Osteoblast (primary cell): ENCODE measurements at regions not wholly inside any gene's neighbourhood (a gene's known extent, or its start where the extent isn't known, plus 50 kb on each side); places are given as distances from the start of the nearest gene placed in this dataset.

ENCODE experiments used
- DNase-seq: peaks from one replicate; pipeline ENCODE4 v3.0.0; 2011; ENCODE audit warnings: low spot score, mixed read lengths; ENCODE audit not compliant: insufficient read length; ENCODE audit errors: missing footprints
- H2AFZ ChIP-seq: 2 replicates; pipeline ENCODE4 v1.6.0; 2011; ENCODE audit warnings: mild to moderate bottlenecking, low read length
- H3K27ac ChIP-seq: 2 replicates; pipeline ENCODE4 v1.5.1; 2011; ENCODE audit warnings: mild to moderate bottlenecking, low read depth, low read length, moderate library complexity
- H3K27me3 ChIP-seq: 2 replicates; pipeline ENCODE4 v1.6.0; 2012; ENCODE audit warnings: mild to moderate bottlenecking, control low read depth, inconsistent platforms, low read length, moderate library complexity; ENCODE audit not compliant: insufficient read depth
- H3K36me3 ChIP-seq: 2 replicates; pipeline ENCODE4 v1.5.1; 2011; ENCODE audit warnings: mild to moderate bottlenecking, low read length, control low read depth, moderate library complexity; ENCODE audit not compliant: insufficient read depth
- H3K4me1 ChIP-seq: 2 replicates; pipeline ENCODE4 v1.5.1; 2011; ENCODE audit warnings: mild to moderate bottlenecking, low read length, control low read depth, moderate library complexity; ENCODE audit not compliant: insufficient read depth
- H3K4me2 ChIP-seq: 2 replicates; pipeline ENCODE4 v1.6.0; 2011; ENCODE audit warnings: mild to moderate bottlenecking, low read length; ENCODE audit not compliant: insufficient read depth
- H3K4me3 ChIP-seq: fragments of 200-600 bp; sonication (generic); 3 replicates; pipeline ENCODE4 v1.5.1; 2012; ENCODE audit warnings: mild to moderate bottlenecking, low read length, inconsistent platforms; ENCODE audit not compliant: insufficient read depth
- H3K79me2 ChIP-seq: 2 replicates; pipeline ENCODE4 v1.6.0; 2012; ENCODE audit warnings: mild to moderate bottlenecking, low read length, control low read depth, inconsistent platforms; ENCODE audit not compliant: insufficient read depth
- H3K9me3 ChIP-seq: 2 replicates; pipeline ENCODE4 v1.5.1; 2011; ENCODE audit warnings: low read depth, low read length, control low read depth
- H4K20me1 ChIP-seq: 2 replicates; pipeline ENCODE4 v1.6.0; 2012; ENCODE audit warnings: mild to moderate bottlenecking, low read length, control low read depth; ENCODE audit not compliant: insufficient read depth
- CTCF ChIP-seq: IDR thresholded peaks from 2 replicates; pipeline ENCODE4 v1.5.1; 2011; ENCODE audit warnings: mild to moderate bottlenecking, low read depth, low read length, moderate library complexity; ENCODE audit errors: extremely low read depth

- no peak for TF ChIP-seq CTCF
- Histone ChIP-seq H3K4me1 (no peaks in the 10 kb centered on the region), H3K4me2 (no peak overlapping the region), H3K27me3 (peaks cover 5% of the 10 kb centered on the region), H3K9me3 (no peaks in the 10 kb centered on the region), H3K27ac (no peak overlapping the region), H3K36me3 (no peaks in the 10 kb centered on the region), H4K20me1 (no peaks in the 10 kb centered on the region), H3K4me3 (no peak overlapping the region), H3K79me2 (no peaks in the 10 kb centered on the region), H2AFZ (no peak overlapping the region)
- no peak for DNase-seq
Measured at GRCh38 chr7:93756890-93757289, 133.7 kb downstream of the TFPI2 start.

GRCh38 chr7:93751421-93751820 is 139.1 kb downstream of the TFPI2 start:
- no peak overlapping the region for H3K4me2 ChIP-seq
- no peaks in the 10 kb centered on the region for H3K4me1 ChIP-seq
- H2AFZ ChIP-seq = no peak overlapping the region
- H3K9me3 ChIP-seq = no peaks in the 10 kb centered on the region
- no peaks in the 10 kb centered on the region for H4K20me1 ChIP-seq
- H3K27me3 ChIP-seq = peaks cover 5% of the 10 kb centered on the region
- no peaks in the 10 kb centered on the region for H3K79me2 ChIP-seq
- no peak overlapping the region for H3K27ac ChIP-seq
- no peaks in the 10 kb centered on the region for H3K36me3 ChIP-seq
- H3K4me3 ChIP-seq = no peak overlapping the region
- no peak for TF ChIP-seq CTCF
- no peak for DNase-seq

- H3K27me3 ChIP-seq = peaks cover 5% of the 10 kb centered on the region
- TF ChIP-seq CTCF = no peak
- no peaks in the 10 kb centered on the region for H3K9me3 ChIP-seq
- H4K20me1 ChIP-seq = no peaks in the 10 kb centered on the region
- DNase-seq = no peak
- H3K36me3 ChIP-seq = no peaks in the 10 kb centered on the region
- H3K27ac ChIP-seq = no peak overlapping the region
- H3K4me2 ChIP-seq = no peak overlapping the region
- H3K4me1 ChIP-seq = no peaks in the 10 kb centered on the region
- no peaks in the 10 kb centered on the region for H3K79me2 ChIP-seq
- H3K4me3 ChIP-seq = no peak overlapping the region
- H2AFZ ChIP-seq = no peak overlapping the region
Measured at GRCh38 chr7:93750986-93751385, 139.6 kb downstream of the TFPI2 start.

GRCh38 chr7:93747019-93747418 is 143.5 kb downstream of the TFPI2 start:
- Histone ChIP-seq H3K9me3 (no peaks in the 10 kb centered on the region), H3K27ac (no peak overlapping the region), H4K20me1 (no peaks in the 10 kb centered on the region), H2AFZ (no peak overlapping the region), H3K27me3 (no peaks in the 10 kb centered on the region), H3K4me2 (no peak overlapping the region), H3K36me3 (no peaks in the 10 kb centered on the region), H3K4me3 (no peak overlapping the region), H3K4me1 (no peaks in the 10 kb centered on the region), H3K79me2 (no peaks in the 10 kb centered on the region)
- TF ChIP-seq CTCF = no peak
- no peak for DNase-seq
